Prostate gland (tissue), 2 donors: ENCODE measurements at regions not wholly inside any gene's neighbourhood (a gene's known extent, or its start where the extent isn't known, plus 50 kb on each side); places are given as distances from the start of the nearest gene placed in this dataset.

Experiments used
- CTCF ChIP-seq, 4 experiments: fragments of 200-600 bp in 2 of 4; fragments of 450-650 bp in 2 of 4; sonication (generic) in 2 of 4; IDR thresholded peaks; 1 replicate in 3 of 4; 2 replicates in 1 of 4; pipeline ENCODE4 v1.5.1; 2016 to 2019; ENCODE audit warnings: antibody characterized with exemption in 4 of 4, mild to moderate bottlenecking in 2 of 4, moderate library complexity in 2 of 4
- POLR2A ChIP-seq: fragments of 450-650 bp; IDR thresholded peaks from one replicate; pipeline ENCODE4 v1.6.1; 2016; ENCODE audit warnings: antibody characterized with exemption, mild to moderate bottlenecking

GRCh38 chr22:47392729-47393128, 630.3 kb downstream of the TBC1D22A start:
- no peak for TF ChIP-seq CTCF (IDR thresholded peaks at IDR 0.05)
- no peak for TF ChIP-seq POLR2A
